OCI-LY7 (cell line): ENCODE measurements at regions not wholly inside any gene's neighbourhood (a gene's known extent, or its start where the extent isn't known, plus 50 kb on each side); places are given as distances from the start of the nearest gene placed in this dataset.

Experiments
- EZH2phosphoT487 ChIP-seq: fragments of 200-600 bp; sonication (generic); IDR thresholded peaks from 2 replicates; pipeline ENCODE4 v1.6.1; 2018; ENCODE audit warnings: low read depth, borderline replicate concordance, mild to moderate bottlenecking, mixed run types, antibody characterized with exemption, low read length, moderate library complexity, mixed read lengths
- TF ChIP-seq, protein P1 (sequence below): fragments of 200-600 bp; sonication (generic); conservative IDR thresholded peaks from 2 replicates; pipeline ENCODE4 v1.5.1; 2014; ENCODE audit warnings: mild to moderate bottlenecking, antibody characterized with exemption, low read length, moderate library complexity, mixed read lengths

DNA sequence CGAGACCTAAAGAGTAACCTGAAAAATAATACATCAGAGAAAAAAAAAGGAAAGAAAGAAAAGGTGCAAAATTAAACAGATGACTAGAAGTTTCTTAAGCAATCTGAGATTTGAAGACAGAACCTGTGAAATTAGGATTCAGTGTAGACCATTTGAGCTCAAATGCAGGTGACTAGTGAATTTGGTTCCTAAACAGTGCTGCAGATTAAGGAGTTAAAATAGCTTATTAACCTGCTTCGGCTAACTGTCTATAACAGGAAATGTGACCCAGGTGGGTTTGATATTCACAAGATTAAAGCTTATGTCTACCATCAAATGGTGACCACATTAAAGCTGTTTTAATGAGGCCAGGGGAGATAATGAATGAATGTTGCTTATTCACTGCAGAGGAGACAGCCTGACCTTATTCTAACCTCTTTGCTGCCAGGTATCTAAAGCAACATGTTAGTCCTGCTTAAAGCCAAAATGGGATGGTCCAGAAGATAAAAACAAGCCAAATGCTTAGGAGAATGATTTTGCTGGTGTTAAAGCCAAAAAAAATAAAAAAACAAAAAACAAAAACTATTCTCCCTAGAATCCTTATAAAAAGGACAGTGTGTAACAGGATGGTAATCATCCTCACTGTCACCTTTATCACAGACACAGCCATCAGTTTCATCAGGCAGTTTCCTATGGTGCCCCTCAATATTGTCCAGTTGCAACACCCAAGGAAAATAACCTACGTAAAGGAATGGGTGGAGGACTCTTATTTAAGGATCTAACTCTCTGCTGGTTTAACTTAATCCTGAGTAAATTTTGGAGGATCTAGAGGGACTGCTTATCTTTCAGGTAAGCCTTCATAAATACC is 769.0 kb upstream of the ZEB2 start:
- TF ChIP-seq, protein P1, sequence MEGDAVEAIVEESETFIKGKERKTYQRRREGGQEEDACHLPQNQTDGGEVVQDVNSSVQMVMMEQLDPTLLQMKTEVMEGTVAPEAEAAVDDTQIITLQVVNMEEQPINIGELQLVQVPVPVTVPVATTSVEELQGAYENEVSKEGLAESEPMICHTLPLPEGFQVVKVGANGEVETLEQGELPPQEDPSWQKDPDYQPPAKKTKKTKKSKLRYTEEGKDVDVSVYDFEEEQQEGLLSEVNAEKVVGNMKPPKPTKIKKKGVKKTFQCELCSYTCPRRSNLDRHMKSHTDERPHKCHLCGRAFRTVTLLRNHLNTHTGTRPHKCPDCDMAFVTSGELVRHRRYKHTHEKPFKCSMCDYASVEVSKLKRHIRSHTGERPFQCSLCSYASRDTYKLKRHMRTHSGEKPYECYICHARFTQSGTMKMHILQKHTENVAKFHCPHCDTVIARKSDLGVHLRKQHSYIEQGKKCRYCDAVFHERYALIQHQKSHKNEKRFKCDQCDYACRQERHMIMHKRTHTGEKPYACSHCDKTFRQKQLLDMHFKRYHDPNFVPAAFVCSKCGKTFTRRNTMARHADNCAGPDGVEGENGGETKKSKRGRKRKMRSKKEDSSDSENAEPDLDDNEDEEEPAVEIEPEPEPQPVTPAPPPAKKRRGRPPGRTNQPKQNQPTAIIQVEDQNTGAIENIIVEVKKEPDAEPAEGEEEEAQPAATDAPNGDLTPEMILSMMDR = no peak
- TF ChIP-seq EZH2phosphoT487 = no peak
